HepG2 (cell line): ENCODE measurements at regions not wholly inside any gene's neighbourhood (a gene's known extent, or its start where the extent isn't known, plus 50 kb on each side); places are given as distances from the start of the nearest gene placed in this dataset.

Experiments
- ADNP ChIP-seq: sonication (generic); formaldehyde crosslinking; IDR thresholded peaks from 2 replicates; pipeline ENCODE4 v1.4.0; 2020; ENCODE audit warnings: missing genetic modification reagents
- ARNTL ChIP-seq: sonication (generic); formaldehyde crosslinking; IDR thresholded peaks from 2 replicates; pipeline ENCODE4 v1.4.0; 2020; ENCODE audit warnings: mild to moderate bottlenecking, missing genetic modification reagents
- ATF1 ChIP-seq: IDR thresholded peaks from 2 replicates; pipeline ENCODE4 v1.6.1; 2016; ENCODE audit warnings: mild to moderate bottlenecking, control low read depth
- CHD2 ChIP-seq: IDR thresholded peaks from 2 replicates; pipeline ENCODE4 v1.6.1; 2011; ENCODE audit warnings: low read depth, low read length, improper control_type of control experiment
- KAT2B ChIP-seq: fragments of 150-350 bp; IDR thresholded peaks from 2 replicates; pipeline ENCODE4 v1.6.1; 2014; ENCODE audit warnings: low read depth, low read length, borderline replicate concordance
- MATR3 ChIP-seq: sonication (generic); formaldehyde crosslinking; IDR thresholded peaks from 2 replicates; pipeline ENCODE4 v1.4.0; 2020; ENCODE audit warnings: missing genetic modification reagents
- SMC3 ChIP-seq: IDR thresholded peaks from 2 replicates; pipeline ENCODE4 v1.6.1; 2011; ENCODE audit warnings: low read length, improper control_type of control experiment
- SRF ChIP-seq: IDR thresholded peaks from 2 replicates; pipeline ENCODE4 v1.6.1; 2011; ENCODE audit warnings: mild to moderate bottlenecking, low read depth, low read length, moderate library complexity
- YY1 ChIP-seq: IDR thresholded peaks from 2 replicates; pipeline ENCODE4 v1.6.1; 2011; ENCODE audit warnings: low read length, low read depth, moderate library complexity, mild to moderate bottlenecking; ENCODE audit not compliant: insufficient read depth, insufficient replicate concordance
- ZNF34 ChIP-seq: sonication (generic); formaldehyde crosslinking; IDR thresholded peaks from 2 replicates; pipeline ENCODE4 v1.4.0; 2020; ENCODE audit warnings: mild to moderate bottlenecking, missing genetic modification reagents, borderline replicate concordance
- ZNF567 ChIP-seq: sonication (generic); formaldehyde crosslinking; IDR thresholded peaks from 2 replicates; pipeline ENCODE4 v1.8.1; 2023; ENCODE audit warnings: mild to moderate bottlenecking, missing genetic modification reagents, borderline replicate concordance
- TF ChIP-seq, protein P1 (sequence below): sonication (generic); formaldehyde crosslinking; IDR thresholded peaks from 2 replicates; pipeline ENCODE4 v1.8.1; 2023; ENCODE audit warnings: mild to moderate bottlenecking, moderate library complexity, missing genetic modification reagents
- TF ChIP-seq, protein P2 (sequence below): sonication (generic); formaldehyde crosslinking; IDR thresholded peaks from 2 replicates; pipeline ENCODE4 v1.4.0; 2020; ENCODE audit warnings: low read depth, mild to moderate bottlenecking, missing genetic modification reagents
- TF ChIP-seq, protein P3 (sequence below): sonication (generic); formaldehyde crosslinking; IDR thresholded peaks from 2 replicates; pipeline ENCODE4 v1.4.0; 2020; ENCODE audit warnings: mild to moderate bottlenecking, missing genetic modification reagents
- TF ChIP-seq, protein P4 (sequence below): sonication (generic); formaldehyde crosslinking; IDR thresholded peaks from 2 replicates; pipeline ENCODE4 v1.9.0; 2022; ENCODE audit warnings: missing genetic modification reagents, mild to moderate bottlenecking, borderline replicate concordance
- TF ChIP-seq, protein P5 (sequence below): sonication (generic); formaldehyde crosslinking; IDR thresholded peaks from 2 replicates; pipeline ENCODE4 v1.4.0; 2020; ENCODE audit warnings: missing genetic modification reagents, mild to moderate bottlenecking, borderline replicate concordance

DNA sequence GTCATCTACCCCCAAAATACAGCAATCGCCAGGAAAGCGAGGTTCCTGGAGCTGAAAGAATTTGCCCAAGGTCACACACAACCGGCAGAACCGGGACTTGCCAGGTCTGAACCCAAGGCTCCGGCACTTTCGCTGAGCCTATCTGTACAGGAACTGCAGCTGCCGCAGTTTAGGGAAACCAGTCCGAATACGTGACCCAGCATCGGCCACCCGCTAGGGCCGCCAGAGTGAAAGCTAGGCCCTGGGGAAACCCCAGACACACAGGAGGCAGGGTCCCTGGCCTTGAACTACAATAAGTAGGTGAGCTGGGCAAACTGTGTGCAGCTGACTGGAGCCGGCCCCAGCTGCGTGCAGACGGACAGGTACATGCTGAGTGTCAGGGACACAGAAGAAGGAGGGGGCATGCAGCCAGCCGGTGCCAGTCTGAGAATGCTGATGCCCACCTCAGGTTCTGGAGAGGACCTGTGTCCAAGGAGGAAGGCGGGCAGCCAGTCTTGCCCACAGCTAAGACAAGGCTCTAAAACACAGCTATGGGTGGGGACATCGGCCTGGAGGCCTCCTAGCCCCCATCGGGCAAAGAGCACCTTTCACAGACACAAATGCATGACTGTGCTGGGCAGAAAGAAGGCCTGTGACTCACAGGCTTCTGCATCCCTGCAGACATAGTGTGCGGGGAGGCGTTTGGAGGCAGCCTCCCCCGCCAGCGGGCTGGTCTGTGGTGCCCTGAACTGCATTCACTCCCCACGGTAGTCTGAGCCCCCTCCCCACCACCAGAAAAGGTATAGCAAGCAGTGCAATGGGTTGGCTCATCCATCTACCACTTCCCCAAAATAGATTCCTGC, 107.4 kb upstream of the ID2 start (continued):
- TF ChIP-seq, protein P1, sequence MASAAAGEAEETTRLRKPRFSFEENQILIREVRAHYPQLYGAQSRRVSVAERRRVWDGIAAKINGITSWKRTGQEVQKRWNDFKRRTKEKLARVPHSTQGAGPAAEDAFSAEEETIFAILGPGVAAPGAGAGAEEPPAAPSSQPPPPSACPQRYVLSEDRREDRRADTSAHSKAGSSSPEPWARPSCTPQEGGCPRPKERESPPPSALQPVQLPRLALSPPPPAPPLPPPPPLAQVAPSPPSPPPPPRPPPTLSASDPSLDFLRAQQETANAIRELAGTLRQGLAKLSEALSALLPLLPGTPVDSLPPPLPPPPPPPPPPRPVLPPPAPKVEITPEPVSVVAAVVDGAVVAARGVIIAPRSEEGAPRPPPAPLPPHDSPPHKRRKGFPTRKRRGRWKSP (CRISPR knock-in tag) = peak; percentile 75
- TF ChIP-seq ZNF34 (no peak; the same call in 1 of the 2 replicates), ZNF567 (0 out of 2 replicates have a peak, but pooled peaks have one; percentile 23), ATF1 (CRISPR knock-in tag) (peak; percentile 41; the same call in 1 of the 2 replicates), SRF (no peak), SMC3 (0 out of 2 replicates have a peak, but pooled peaks have one; percentile 1), MATR3 (CRISPR knock-in tag) (no peak), ADNP (CRISPR knock-in tag) (no peak), KAT2B (no peak), ARNTL (CRISPR knock-in tag) (peak; percentile 95), CHD2 (peak; percentile 58; the same call in 1 of the 2 replicates), YY1 (peak; percentile 6)
- TF ChIP-seq, protein P2, sequence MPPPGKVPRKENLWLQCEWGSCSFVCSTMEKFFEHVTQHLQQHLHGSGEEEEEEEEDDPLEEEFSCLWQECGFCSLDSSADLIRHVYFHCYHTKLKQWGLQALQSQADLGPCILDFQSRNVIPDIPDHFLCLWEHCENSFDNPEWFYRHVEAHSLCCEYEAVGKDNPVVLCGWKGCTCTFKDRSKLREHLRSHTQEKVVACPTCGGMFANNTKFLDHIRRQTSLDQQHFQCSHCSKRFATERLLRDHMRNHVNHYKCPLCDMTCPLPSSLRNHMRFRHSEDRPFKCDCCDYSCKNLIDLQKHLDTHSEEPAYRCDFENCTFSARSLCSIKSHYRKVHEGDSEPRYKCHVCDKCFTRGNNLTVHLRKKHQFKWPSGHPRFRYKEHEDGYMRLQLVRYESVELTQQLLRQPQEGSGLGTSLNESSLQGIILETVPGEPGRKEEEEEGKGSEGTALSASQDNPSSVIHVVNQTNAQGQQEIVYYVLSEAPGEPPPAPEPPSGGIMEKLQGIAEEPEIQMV = no peak; the same call in 1 of the 2 replicates
- TF ChIP-seq, protein P3, sequence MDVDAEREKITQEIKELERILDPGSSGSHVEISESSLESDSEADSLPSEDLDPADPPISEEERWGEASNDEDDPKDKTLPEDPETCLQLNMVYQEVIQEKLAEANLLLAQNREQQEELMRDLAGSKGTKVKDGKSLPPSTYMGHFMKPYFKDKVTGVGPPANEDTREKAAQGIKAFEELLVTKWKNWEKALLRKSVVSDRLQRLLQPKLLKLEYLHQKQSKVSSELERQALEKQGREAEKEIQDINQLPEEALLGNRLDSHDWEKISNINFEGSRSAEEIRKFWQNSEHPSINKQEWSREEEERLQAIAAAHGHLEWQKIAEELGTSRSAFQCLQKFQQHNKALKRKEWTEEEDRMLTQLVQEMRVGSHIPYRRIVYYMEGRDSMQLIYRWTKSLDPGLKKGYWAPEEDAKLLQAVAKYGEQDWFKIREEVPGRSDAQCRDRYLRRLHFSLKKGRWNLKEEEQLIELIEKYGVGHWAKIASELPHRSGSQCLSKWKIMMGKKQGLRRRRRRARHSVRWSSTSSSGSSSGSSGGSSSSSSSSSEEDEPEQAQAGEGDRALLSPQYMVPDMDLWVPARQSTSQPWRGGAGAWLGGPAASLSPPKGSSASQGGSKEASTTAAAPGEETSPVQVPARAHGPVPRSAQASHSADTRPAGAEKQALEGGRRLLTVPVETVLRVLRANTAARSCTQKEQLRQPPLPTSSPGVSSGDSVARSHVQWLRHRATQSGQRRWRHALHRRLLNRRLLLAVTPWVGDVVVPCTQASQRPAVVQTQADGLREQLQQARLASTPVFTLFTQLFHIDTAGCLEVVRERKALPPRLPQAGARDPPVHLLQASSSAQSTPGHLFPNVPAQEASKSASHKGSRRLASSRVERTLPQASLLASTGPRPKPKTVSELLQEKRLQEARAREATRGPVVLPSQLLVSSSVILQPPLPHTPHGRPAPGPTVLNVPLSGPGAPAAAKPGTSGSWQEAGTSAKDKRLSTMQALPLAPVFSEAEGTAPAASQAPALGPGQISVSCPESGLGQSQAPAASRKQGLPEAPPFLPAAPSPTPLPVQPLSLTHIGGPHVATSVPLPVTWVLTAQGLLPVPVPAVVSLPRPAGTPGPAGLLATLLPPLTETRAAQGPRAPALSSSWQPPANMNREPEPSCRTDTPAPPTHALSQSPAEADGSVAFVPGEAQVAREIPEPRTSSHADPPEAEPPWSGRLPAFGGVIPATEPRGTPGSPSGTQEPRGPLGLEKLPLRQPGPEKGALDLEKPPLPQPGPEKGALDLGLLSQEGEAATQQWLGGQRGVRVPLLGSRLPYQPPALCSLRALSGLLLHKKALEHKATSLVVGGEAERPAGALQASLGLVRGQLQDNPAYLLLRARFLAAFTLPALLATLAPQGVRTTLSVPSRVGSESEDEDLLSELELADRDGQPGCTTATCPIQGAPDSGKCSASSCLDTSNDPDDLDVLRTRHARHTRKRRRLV (CRISPR knock-in tag) = no peak; the same call in 1 of the 2 replicates
- TF ChIP-seq, protein P4, sequence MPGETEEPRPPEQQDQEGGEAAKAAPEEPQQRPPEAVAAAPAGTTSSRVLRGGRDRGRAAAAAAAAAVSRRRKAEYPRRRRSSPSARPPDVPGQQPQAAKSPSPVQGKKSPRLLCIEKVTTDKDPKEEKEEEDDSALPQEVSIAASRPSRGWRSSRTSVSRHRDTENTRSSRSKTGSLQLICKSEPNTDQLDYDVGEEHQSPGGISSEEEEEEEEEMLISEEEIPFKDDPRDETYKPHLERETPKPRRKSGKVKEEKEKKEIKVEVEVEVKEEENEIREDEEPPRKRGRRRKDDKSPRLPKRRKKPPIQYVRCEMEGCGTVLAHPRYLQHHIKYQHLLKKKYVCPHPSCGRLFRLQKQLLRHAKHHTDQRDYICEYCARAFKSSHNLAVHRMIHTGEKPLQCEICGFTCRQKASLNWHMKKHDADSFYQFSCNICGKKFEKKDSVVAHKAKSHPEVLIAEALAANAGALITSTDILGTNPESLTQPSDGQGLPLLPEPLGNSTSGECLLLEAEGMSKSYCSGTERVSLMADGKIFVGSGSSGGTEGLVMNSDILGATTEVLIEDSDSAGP = peak; percentile 90
- TF ChIP-seq, protein P5, sequence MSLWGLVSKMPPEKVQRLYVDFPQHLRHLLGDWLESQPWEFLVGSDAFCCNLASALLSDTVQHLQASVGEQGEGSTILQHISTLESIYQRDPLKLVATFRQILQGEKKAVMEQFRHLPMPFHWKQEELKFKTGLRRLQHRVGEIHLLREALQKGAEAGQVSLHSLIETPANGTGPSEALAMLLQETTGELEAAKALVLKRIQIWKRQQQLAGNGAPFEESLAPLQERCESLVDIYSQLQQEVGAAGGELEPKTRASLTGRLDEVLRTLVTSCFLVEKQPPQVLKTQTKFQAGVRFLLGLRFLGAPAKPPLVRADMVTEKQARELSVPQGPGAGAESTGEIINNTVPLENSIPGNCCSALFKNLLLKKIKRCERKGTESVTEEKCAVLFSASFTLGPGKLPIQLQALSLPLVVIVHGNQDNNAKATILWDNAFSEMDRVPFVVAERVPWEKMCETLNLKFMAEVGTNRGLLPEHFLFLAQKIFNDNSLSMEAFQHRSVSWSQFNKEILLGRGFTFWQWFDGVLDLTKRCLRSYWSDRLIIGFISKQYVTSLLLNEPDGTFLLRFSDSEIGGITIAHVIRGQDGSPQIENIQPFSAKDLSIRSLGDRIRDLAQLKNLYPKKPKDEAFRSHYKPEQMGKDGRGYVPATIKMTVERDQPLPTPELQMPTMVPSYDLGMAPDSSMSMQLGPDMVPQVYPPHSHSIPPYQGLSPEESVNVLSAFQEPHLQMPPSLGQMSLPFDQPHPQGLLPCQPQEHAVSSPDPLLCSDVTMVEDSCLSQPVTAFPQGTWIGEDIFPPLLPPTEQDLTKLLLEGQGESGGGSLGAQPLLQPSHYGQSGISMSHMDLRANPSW = 0 out of 2 replicates have a peak, but pooled peaks have one; percentile 24
